Myocyte (in vitro differentiated cells): ENCODE measurements at regions not wholly inside any gene's neighbourhood (a gene's known extent, or its start where the extent isn't known, plus 50 kb on each side); places are given as distances from the start of the nearest gene placed in this dataset.
A peak's percentile ranks its signal among the peaks of the same experiment; 100 is the strongest.
"Not testable (repeated sequence)": the region's sequence is repeated elsewhere in the genome, so short reads cannot be mapped to it uniquely, and the experiment has no call there.

Source experiments
- DNase-seq: peaks from one replicate; pipeline ENCODE4 v3.0.0-alpha.2; 2012; ENCODE audit warnings: low read depth

- DNase-seq = no peak
Observed at GRCh38 chr20:11162026-11162775, 488.4 kb upstream of the JAG1 start.

GRCh38 chr20:11165789-11166188, 492.0 kb upstream of the JAG1 start:
- no peak for DNase-seq

- DNase-seq = no peak
Observed at GRCh38 chr20:11166712-11167111, 492.9 kb upstream of the JAG1 start.

GRCh38 chr20:11168026-11168425, 494.2 kb upstream of the JAG1 start:
- peak; percentile 56 for DNase-seq

GRCh38 chr20:11170025-11170424, 496.2 kb upstream of the JAG1 start:
- no peak for DNase-seq

- DNase-seq = peak; percentile 30
Observed at GRCh38 chr20:11170565-11170964, 496.8 kb upstream of the JAG1 start.

GRCh38 chr20:11172881-11173280, 499.1 kb upstream of the JAG1 start:
- DNase-seq = no peak

GRCh38 chr20:11173916-11174315, 500.1 kb upstream of the JAG1 start:
- no peak for DNase-seq

GRCh38 chr20:11174861-11175260, 501.1 kb upstream of the JAG1 start:
- DNase-seq = no peak

GRCh38 chr20:11176431-11176830, 502.6 kb upstream of the JAG1 start:
- no peak for DNase-seq

- DNase-seq = peak; percentile 20
Observed at GRCh38 chr20:11178946-11179654, 505.3 kb upstream of the JAG1 start.

GRCh38 chr20:11180186-11180585, 506.4 kb upstream of the JAG1 start:
- DNase-seq = no peak

- not testable (repeated sequence) for DNase-seq
Observed at GRCh38 chr20:11181129-11181528, 507.3 kb upstream of the JAG1 start.

- DNase-seq = no peak
Observed at GRCh38 chr20:11181966-11182365, 508.2 kb upstream of the JAG1 start.

- DNase-seq = no peak
Observed at GRCh38 chr20:11182720-11183119, 508.9 kb upstream of the JAG1 start.

GRCh38 chr20:11186301-11187008, 512.7 kb upstream of the JAG1 start:
- no peak for DNase-seq

- DNase-seq = no peak
Observed at GRCh38 chr20:11188843-11189603, 515.2 kb upstream of the JAG1 start.

GRCh38 chr20:11190741-11191140, 516.9 kb upstream of the JAG1 start:
- no peak for DNase-seq

GRCh38 chr20:11192106-11192505, 518.3 kb upstream of the JAG1 start:
- no peak for DNase-seq

GRCh38 chr20:11193241-11193640, 519.4 kb upstream of the JAG1 start:
- peak; percentile 43 for DNase-seq

- no peak for DNase-seq
Observed at GRCh38 chr20:11195169-11195568, 521.4 kb upstream of the JAG1 start.
